ENCODE measurements at regions not wholly inside any gene's neighbourhood (a gene's known extent, or its start where the extent isn't known, plus 50 kb on each side); places are given as distances from the start of the nearest gene placed in this dataset.

DNA sequence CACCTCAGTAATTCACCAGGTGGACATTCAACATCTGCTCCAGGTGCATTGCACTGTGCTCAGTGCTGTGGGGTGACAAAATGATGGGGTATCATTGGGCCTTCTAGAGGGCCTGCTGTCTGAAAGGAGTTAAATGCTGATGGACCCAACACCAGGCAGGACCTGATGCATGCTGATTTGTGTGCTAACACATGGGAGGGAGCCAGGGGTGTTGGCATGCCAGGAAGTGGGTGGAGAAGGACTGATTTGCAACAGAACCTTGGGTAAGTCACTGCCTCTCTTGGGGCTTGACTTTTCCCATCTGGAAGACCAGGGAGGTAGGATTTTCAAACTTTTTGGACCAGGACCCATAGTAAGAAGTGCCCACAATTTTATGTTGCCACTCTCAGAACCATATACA is 57.9 kb upstream of the CXCR4 start:
- Mint-ChIP-seq H3K27ac (no peak overlapping the region), H3K9me3 (no peaks in the 10 kb centered on the region), H3K36me3 (no peaks in the 10 kb centered on the region), H3K27me3 (ENCODE audit: low read depth) (peaks cover 2% of the 10 kb centered on the region), H3K4me1 (no peaks in the 10 kb centered on the region), H3K4me3 (no peak overlapping the region)
- DNase-seq (ENCODE audit: low spot score in 2 of 2, unreplicated experiment in 2 of 2): no peak
- no peak for TF ChIP-seq CTCF (IDR thresholded peaks at IDR 0.05; ENCODE audit: unreplicated experiment)

GRCh38 chr2:136175466-136175865 is 57.5 kb upstream of the CXCR4 start:
- no peaks in the 10 kb centered on the region for H3K36me3 Mint-ChIP-seq
- peaks cover 2% of the 10 kb centered on the region for H3K27me3 Mint-ChIP-seq (ENCODE audit: low read depth)
- no peak overlapping the region for H3K4me3 Mint-ChIP-seq
- H3K9me3 Mint-ChIP-seq: no peaks in the 10 kb centered on the region
- no peak overlapping the region for H3K27ac Mint-ChIP-seq
- TF ChIP-seq CTCF (IDR thresholded peaks at IDR 0.05; ENCODE audit: unreplicated experiment): no peak
- H3K4me1 Mint-ChIP-seq: no peaks in the 10 kb centered on the region
- DNase-seq (ENCODE audit: low spot score in 2 of 2, unreplicated experiment in 2 of 2): no peak

DNA sequence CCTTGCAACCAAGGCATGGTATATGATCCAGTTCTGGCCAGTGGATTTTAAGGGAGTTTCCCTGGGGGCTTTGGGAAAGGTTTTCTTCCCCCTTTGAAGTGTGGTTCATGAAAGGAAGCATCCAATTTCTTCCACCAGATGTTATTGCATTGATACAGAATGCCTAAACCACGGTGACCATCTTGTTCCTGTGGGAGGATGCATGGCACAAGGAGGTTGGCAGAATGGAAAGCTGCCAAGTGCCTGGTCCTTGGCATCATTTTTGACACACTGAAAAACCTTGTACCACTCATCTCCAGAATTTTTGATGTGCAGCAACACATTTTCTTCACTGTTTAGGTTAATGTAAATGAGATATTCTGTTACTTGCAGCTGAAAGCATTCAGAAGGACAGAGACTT is 55.2 kb upstream of the CXCR4 start:
- H3K27ac Mint-ChIP-seq: no peak overlapping the region
- H3K4me3 Mint-ChIP-seq: no peak overlapping the region
- H3K9me3 Mint-ChIP-seq: no peaks in the 10 kb centered on the region
- DNase-seq (ENCODE audit: low spot score in 2 of 2, unreplicated experiment in 2 of 2): no peak
- no peaks in the 10 kb centered on the region for H3K36me3 Mint-ChIP-seq
- peaks cover 8% of the 10 kb centered on the region for H3K4me1 Mint-ChIP-seq
- peaks cover 3% of the 10 kb centered on the region for H3K27me3 Mint-ChIP-seq (ENCODE audit: low read depth)
- no peak for TF ChIP-seq CTCF (IDR thresholded peaks at IDR 0.05; ENCODE audit: unreplicated experiment)

DNA sequence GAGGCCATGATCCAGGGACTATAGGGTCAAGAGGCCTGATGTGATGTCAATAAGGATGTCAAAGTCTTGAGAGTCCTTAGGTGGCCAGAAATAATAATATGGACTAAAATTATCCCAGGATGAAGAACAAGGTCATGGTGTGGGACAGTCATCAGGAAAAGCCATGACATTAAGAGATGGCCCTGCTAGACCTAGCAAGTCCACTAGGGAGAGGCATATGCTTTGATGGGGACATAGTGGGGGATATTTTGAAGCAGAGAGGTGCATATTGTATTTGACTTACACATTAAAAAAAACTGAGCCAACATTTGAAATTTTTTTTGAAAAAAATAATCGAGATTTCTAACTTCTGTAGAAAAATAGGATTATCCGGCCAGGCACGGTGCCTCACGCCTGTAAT is 53.3 kb upstream of the CXCR4 start:
- Mint-ChIP-seq H3K27me3 (ENCODE audit: low read depth) (peaks cover 3% of the 10 kb centered on the region), H3K36me3 (no peaks in the 10 kb centered on the region), H3K27ac (no peak overlapping the region), H3K4me1 (peaks cover 13% of the 10 kb centered on the region), H3K9me3 (no peaks in the 10 kb centered on the region), H3K4me3 (no peak overlapping the region)
- no peak for DNase-seq (ENCODE audit: low spot score in 2 of 2, unreplicated experiment in 2 of 2)
- TF ChIP-seq CTCF (IDR thresholded peaks at IDR 0.05; ENCODE audit: unreplicated experiment): no peak

DNA sequence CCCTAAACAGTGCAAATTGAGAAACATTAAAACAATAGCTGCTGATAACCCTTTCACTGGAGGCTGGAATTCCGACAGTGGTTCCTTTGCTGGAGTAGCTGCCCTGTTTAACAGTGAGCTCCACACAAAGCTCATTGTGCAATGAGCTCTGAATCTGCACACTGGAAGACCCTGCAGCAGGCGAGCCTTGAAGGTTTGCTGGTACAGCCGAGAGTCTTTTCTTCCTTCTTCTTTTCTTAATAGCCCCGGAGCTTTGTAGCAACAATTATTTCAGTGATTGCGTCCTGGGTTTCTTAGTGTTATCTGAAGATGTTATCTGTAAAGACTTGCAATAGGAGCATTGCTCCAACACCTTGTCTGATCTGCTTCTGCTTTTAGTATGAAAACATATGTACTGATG is 50.8 kb upstream of the CXCR4 start:
- H3K36me3 Mint-ChIP-seq: no peaks in the 10 kb centered on the region
- H3K4me1 Mint-ChIP-seq: peaks cover 13% of the 10 kb centered on the region
- H3K9me3 Mint-ChIP-seq: no peaks in the 10 kb centered on the region
- H3K27ac Mint-ChIP-seq: no peak overlapping the region
- DNase-seq (ENCODE audit: low spot score in 2 of 2, unreplicated experiment in 2 of 2): no peak
- H3K4me3 Mint-ChIP-seq: no peak overlapping the region
- peaks cover 3% of the 10 kb centered on the region for H3K27me3 Mint-ChIP-seq (ENCODE audit: low read depth)
- no peak for TF ChIP-seq CTCF (IDR thresholded peaks at IDR 0.05; ENCODE audit: unreplicated experiment)

All from mesothelial cell of epicardium (in vitro differentiated cells).